ENCODE measurements at regions not wholly inside any gene's neighbourhood (a gene's known extent, or its start where the extent isn't known, plus 50 kb on each side); places are given as distances from the start of the nearest gene placed in this dataset.

DNA sequence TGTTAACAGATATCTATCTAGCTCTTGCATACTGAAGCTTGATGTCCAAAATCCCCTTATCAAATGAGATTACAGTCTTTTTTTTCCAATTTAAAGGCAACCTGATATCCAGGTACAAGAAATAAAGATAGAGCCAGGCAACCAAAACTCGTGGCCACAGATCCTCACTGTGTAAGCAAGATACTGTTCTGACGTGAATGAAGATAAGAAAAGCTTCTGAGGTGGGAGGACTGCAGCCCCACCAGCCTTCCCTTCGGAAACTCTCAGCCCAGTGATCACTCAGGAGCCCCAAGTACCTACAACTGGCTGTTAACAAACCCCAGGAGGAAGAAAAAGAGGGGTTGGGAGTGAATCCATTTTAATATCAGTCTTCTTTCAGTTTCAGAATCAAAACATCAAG, 191.6 kb downstream of the EFNB2 start:
- Histone ChIP-seq H3K4me2 (ENCODE audit: low read depth, low read length) (peak overlapping the region; percentile 85; the same call in 1 of the 2 replicates), H3K27ac (ENCODE audit: insufficient read depth, low read length) (no peak overlapping the region), H3K9ac (ENCODE audit: low read depth, low read length) (peak overlapping the region; percentile 29; the same call in 1 of the 2 replicates), H3K79me1 (ENCODE audit: low read depth in 1 of 2, low read length in 2 of 2) (no peaks in the 10 kb centered on the region), H2BK15ac (ENCODE audit: low read depth, low read length) (no peak overlapping the region), H3K9me1 (ENCODE audit: insufficient read depth, low read length) (no peaks in the 10 kb centered on the region), H3K27me3 (ENCODE audit: control insufficient read depth, insufficient read depth, low read length) (peaks cover under 1% of the 10 kb centered on the region; the same call in 1 of the 2 replicates), H3K23ac (ENCODE audit: low read depth, low read length) (no peak overlapping the region), H2BK20ac (ENCODE audit: low read depth, low read length) (no peak overlapping the region), H3K4ac (ENCODE audit: low read depth, low read length) (no peak overlapping the region), H3K18ac (ENCODE audit: low read depth, low read length) (peak overlapping the region; percentile 61; the same call in 1 of the 2 replicates), H4K8ac (ENCODE audit: low read depth in 2 of 2, low read length in 2 of 2) (no peak overlapping the region), H3K36me3 (ENCODE audit: control insufficient read depth, insufficient read depth, low read length) (no peaks in the 10 kb centered on the region), H3K9me3 (ENCODE audit: control insufficient read depth, insufficient read depth, low read length) (peaks cover 5% of the 10 kb centered on the region), H3K4me3 (ENCODE audit: insufficient read depth, low read depth, low read length) (no peak overlapping the region), H4K91ac (ENCODE audit: insufficient read depth, low read depth, low read length) (no peak overlapping the region), H2BK5ac (ENCODE audit: low read depth, low read length, poor library complexity, severe bottlenecking) (no peak overlapping the region), H2AFZ (replicated peaks; ENCODE audit: low read length, poor library complexity) (peak overlapping the region; percentile 69), H2BK120ac (ENCODE audit: low read depth, low read length) (no peak overlapping the region), H3K14ac (replicated peaks; ENCODE audit: low read depth, low read length) (no peak overlapping the region), H4K5ac (ENCODE audit: low read depth, low read length) (peak overlapping the region; percentile 63; the same call in 1 of the 2 replicates), H2AK5ac (ENCODE audit: low read depth, low read length) (no peak overlapping the region), H2AK9ac (replicated peaks; ENCODE audit: low read depth, low read length, poor library complexity) (no peak overlapping the region), H3K56ac (ENCODE audit: extremely low read depth, insufficient read depth, low read length) (no peak overlapping the region), H4K20me1 (ENCODE audit: insufficient read depth, low read length) (no peaks in the 10 kb centered on the region), H3K4me1 (ENCODE audit: control insufficient read depth, insufficient read depth, low read length) (no peaks in the 10 kb centered on the region)
- BruUV-seq (replicated peaks): no TSS peak
- dilution Hi-C loops (cut with HindIII; ENCODE audit: low sequenced_read_pairs, unreplicated experiment): no loop called here
- intact Hi-C loops (cut with micrococcal nuclease): no loop called here
- DNase-seq (no peak), ATAC-seq (ENCODE audit: low read depth) (no peak)
- no CpG with 5 or more reads among the region's 3 CpGs for WGBS, 2 experiments (ENCODE audit: extremely low coverage in 2 of 2, insufficient read length in 1 of 2)
- ChIA-PET POLR2A (ENCODE audit: unreplicated experiment) (interaction anchor here (0.5 to 0.6 kb wide), 3 partner anchors 15 to 150 kb away, joined by 4 to 5 read pairs (median 5); no protein-coding TSS in a partner anchor), CTCF (no interaction called here)
- TF ChIP-seq CEBPB (IDR thresholded peaks at IDR 0.05; ENCODE audit: low read depth, low read length) (no peak), RAD21 (IDR thresholded peaks at IDR 0.05; ENCODE audit: low read length) (no peak), SMC3 (IDR thresholded peaks at IDR 0.05; ENCODE audit: low read depth, low read length) (no peak), CHD1 (IDR thresholded peaks at IDR 0.05; ENCODE audit: low read depth, low read length) (no peak), FOS (IDR thresholded peaks at IDR 0.05; ENCODE audit: low read depth, low read length) (no peak), MAZ (IDR thresholded peaks at IDR 0.05; ENCODE audit: borderline replicate concordance, low read depth, low read length) (no peak), RFX5 (IDR thresholded peaks at IDR 0.05; ENCODE audit: low read depth, low read length) (no peak), BHLHE40 (IDR thresholded peaks at IDR 0.05; ENCODE audit: low read depth, low read length) (no peak), NFE2L2 (IDR thresholded peaks at IDR 0.05; ENCODE audit: low read depth, low read length) (no peak), RCOR1 (IDR thresholded peaks at IDR 0.05; ENCODE audit: insufficient replicate concordance, low read length) (no peak), MAFK (IDR thresholded peaks at IDR 0.05; ENCODE audit: low read depth, low read length) (no peak), MXI1 (IDR thresholded peaks at IDR 0.05; ENCODE audit: borderline replicate concordance, low read depth, low read length) (no peak)
- TF ChIP-seq, protein P1, sequence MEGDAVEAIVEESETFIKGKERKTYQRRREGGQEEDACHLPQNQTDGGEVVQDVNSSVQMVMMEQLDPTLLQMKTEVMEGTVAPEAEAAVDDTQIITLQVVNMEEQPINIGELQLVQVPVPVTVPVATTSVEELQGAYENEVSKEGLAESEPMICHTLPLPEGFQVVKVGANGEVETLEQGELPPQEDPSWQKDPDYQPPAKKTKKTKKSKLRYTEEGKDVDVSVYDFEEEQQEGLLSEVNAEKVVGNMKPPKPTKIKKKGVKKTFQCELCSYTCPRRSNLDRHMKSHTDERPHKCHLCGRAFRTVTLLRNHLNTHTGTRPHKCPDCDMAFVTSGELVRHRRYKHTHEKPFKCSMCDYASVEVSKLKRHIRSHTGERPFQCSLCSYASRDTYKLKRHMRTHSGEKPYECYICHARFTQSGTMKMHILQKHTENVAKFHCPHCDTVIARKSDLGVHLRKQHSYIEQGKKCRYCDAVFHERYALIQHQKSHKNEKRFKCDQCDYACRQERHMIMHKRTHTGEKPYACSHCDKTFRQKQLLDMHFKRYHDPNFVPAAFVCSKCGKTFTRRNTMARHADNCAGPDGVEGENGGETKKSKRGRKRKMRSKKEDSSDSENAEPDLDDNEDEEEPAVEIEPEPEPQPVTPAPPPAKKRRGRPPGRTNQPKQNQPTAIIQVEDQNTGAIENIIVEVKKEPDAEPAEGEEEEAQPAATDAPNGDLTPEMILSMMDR (conservative IDR thresholded peaks at IDR 0.05; ENCODE audit: low read depth, low read length): no peak
- TF ChIP-seq, protein P2, sequence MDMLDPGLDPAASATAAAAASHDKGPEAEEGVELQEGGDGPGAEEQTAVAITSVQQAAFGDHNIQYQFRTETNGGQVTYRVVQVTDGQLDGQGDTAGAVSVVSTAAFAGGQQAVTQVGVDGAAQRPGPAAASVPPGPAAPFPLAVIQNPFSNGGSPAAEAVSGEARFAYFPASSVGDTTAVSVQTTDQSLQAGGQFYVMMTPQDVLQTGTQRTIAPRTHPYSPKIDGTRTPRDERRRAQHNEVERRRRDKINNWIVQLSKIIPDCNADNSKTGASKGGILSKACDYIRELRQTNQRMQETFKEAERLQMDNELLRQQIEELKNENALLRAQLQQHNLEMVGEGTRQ (IDR thresholded peaks at IDR 0.05; ENCODE audit: low read depth, low read length): no peak
- in situ Hi-C loops (cut with MboI; ENCODE audit: low sequenced_read_pairs): no loop called here

Measured in IMR-90 (cell line).